Fibroblast of pulmonary artery (primary cell): ENCODE measurements at regions not wholly inside any gene's neighbourhood (a gene's known extent, or its start where the extent isn't known, plus 50 kb on each side); places are given as distances from the start of the nearest gene placed in this dataset.

Experiments
- DNase-seq: peaks from one replicate; pipeline ENCODE4 v3.0.0-alpha.2; 2010; ENCODE audit warnings: low read depth
- H3K4me3 ChIP-seq: replicated peaks from 2 replicates; pipeline ENCODE4 v1.5.1; 2011; ENCODE audit warnings: low read depth, mild to moderate bottlenecking, control low read depth, low read length, moderate library complexity
- CTCF ChIP-seq: IDR thresholded peaks from 2 replicates; pipeline ENCODE4 v1.5.1; 2011; ENCODE audit warnings: mild to moderate bottlenecking, control low read depth, low read length, inconsistent platforms; ENCODE audit errors: missing control alignments

GRCh38 chr12:61542551-61542950, 717.7 kb upstream of the USP15 start:
- DNase-seq, result no peak
- no peak for TF ChIP-seq CTCF
- H3K4me3 ChIP-seq, result no peak overlapping the region

- H3K4me3 ChIP-seq, result no peak overlapping the region
- DNase-seq, result no peak
- no peak for TF ChIP-seq CTCF
Measured at GRCh38 chr12:61546296-61546695, 713.9 kb upstream of the USP15 start.

- no peak for DNase-seq
- H3K4me3 ChIP-seq, result no peak overlapping the region
- TF ChIP-seq CTCF, result no peak
Measured at GRCh38 chr12:61553091-61553490, 707.1 kb upstream of the USP15 start.

- no peak for DNase-seq
- TF ChIP-seq CTCF, result no peak
- no peak overlapping the region for H3K4me3 ChIP-seq
Measured at GRCh38 chr12:61554268-61555008, 705.8 kb upstream of the USP15 start.

GRCh38 chr12:61563665-61564450, 696.3 kb upstream of the USP15 start:
- TF ChIP-seq CTCF, result no peak
- DNase-seq, result no peak
- no peak overlapping the region for H3K4me3 ChIP-seq

- no peak for DNase-seq
- TF ChIP-seq CTCF, result no peak
- no peak overlapping the region for H3K4me3 ChIP-seq
Measured at GRCh38 chr12:61564466-61564865, 695.7 kb upstream of the USP15 start.
